Peyer's patch (tissue), 4 donors: ENCODE measurements at regions not wholly inside any gene's neighbourhood (a gene's known extent, or its start where the extent isn't known, plus 50 kb on each side); places are given as distances from the start of the nearest gene placed in this dataset.

Source experiments
- DNase-seq, 3 donors: peaks; one replicate each; pipeline ENCODE4 v3.0.0-alpha.2; 2017 to 2019
- H3K27ac ChIP-seq, 4 donors: fragments of 200-600 bp; sonication (generic); one replicate each; pipeline ENCODE4 v1.5.1; 2016 to 2019
- H3K27me3 ChIP-seq, 2 donors: fragments of 200-600 bp; sonication (generic); one replicate each; pipeline ENCODE4 v1.5.1; 2019
- H3K36me3 ChIP-seq, 3 donors: fragments of 200-600 bp; sonication (generic); one replicate each; pipeline ENCODE4 v1.5.1; 2016 to 2019
- H3K4me1 ChIP-seq, 4 donors: fragments of 200-600 bp; sonication (generic); one replicate each; pipeline ENCODE4 v1.5.1; 2016 to 2019
- H3K4me3 ChIP-seq, 4 donors: fragments of 200-600 bp; sonication (generic); 1 replicate in 3 of 4; 2 replicates in 1 of 4; pipeline ENCODE4 v1.5.1; 2016 to 2019; ENCODE audit warnings: mild to moderate bottlenecking in 1 of 4
- H3K9me3 ChIP-seq, 4 donors: fragments of 200-600 bp; sonication (generic); one replicate each; pipeline ENCODE4 v1.5.1; 2016 to 2019; ENCODE audit warnings: mild to moderate bottlenecking in 1 of 4
- CTCF ChIP-seq, 6 experiments: fragments of 450-650 bp in 4 of 6; fragments of 200-600 bp in 2 of 6; sonication (generic) in 1 of 6; IDR thresholded peaks; one replicate each; pipeline ENCODE4 v1.5.1; 2017 to 2019; ENCODE audit warnings: antibody characterized with exemption in 6 of 6, mild to moderate bottlenecking in 3 of 6, moderate library complexity in 1 of 6
- POLR2A ChIP-seq, 2 donors: fragments of 450-650 bp; IDR thresholded peaks; one replicate each; pipeline ENCODE4 v1.5.1; 2017; ENCODE audit warnings: antibody characterized with exemption in 2 of 2, mild to moderate bottlenecking in 2 of 2, moderate library complexity in 2 of 2

- Histone ChIP-seq H3K36me3 (no peaks in the 10 kb centered on the region), H3K27ac (no peak overlapping the region), H3K27me3 (no peaks in the 10 kb centered on the region), H3K9me3 (no peaks in the 10 kb centered on the region), H3K4me1 (no peaks in the 10 kb centered on the region), H3K4me3 (no peak overlapping the region)
- no peak for DNase-seq
- TF ChIP-seq CTCF (IDR thresholded peaks at IDR 0.05) (no peak), POLR2A (IDR thresholded peaks at IDR 0.05) (no peak)
Measured at GRCh38 chr20:57844626-57845596, 135.1 kb upstream of the PMEPA1 start.

- H3K27me3 ChIP-seq: no peaks in the 10 kb centered on the region
- TF ChIP-seq POLR2A (IDR thresholded peaks at IDR 0.05) (no peak), CTCF (IDR thresholded peaks at IDR 0.05) (no peak)
- DNase-seq: no peak
- H3K36me3 ChIP-seq: no peaks in the 10 kb centered on the region
- no peak overlapping the region for H3K27ac ChIP-seq
- H3K4me1 ChIP-seq: no peaks in the 10 kb centered on the region
- no peaks in the 10 kb centered on the region for H3K9me3 ChIP-seq
- no peak overlapping the region for H3K4me3 ChIP-seq
Measured at GRCh38 chr20:57843941-57844625, 134.3 kb upstream of the PMEPA1 start.

- no peak for DNase-seq
- H3K27me3 ChIP-seq: no peaks in the 10 kb centered on the region
- no peaks in the 10 kb centered on the region for H3K9me3 ChIP-seq
- H3K4me1 ChIP-seq: no peaks in the 10 kb centered on the region
- no peaks in the 10 kb centered on the region for H3K36me3 ChIP-seq
- H3K4me3 ChIP-seq: no peak overlapping the region
- no peak overlapping the region for H3K27ac ChIP-seq
- TF ChIP-seq POLR2A (IDR thresholded peaks at IDR 0.05) (no peak), CTCF (IDR thresholded peaks at IDR 0.05) (no peak)
Measured at GRCh38 chr20:57842720-57843119, 132.9 kb upstream of the PMEPA1 start.

GRCh38 chr20:57841297-57841866, 131.6 kb upstream of the PMEPA1 start:
- no peak for DNase-seq
- H3K36me3 ChIP-seq: no peaks in the 10 kb centered on the region
- H3K4me1 ChIP-seq: no peaks in the 10 kb centered on the region
- TF ChIP-seq POLR2A (IDR thresholded peaks at IDR 0.05) (no peak), CTCF (IDR thresholded peaks at IDR 0.05) (no peak)
- no peaks in the 10 kb centered on the region for H3K9me3 ChIP-seq
- no peak overlapping the region for H3K4me3 ChIP-seq
- no peaks in the 10 kb centered on the region for H3K27me3 ChIP-seq
- H3K27ac ChIP-seq: no peak overlapping the region

- no peak overlapping the region for H3K27ac ChIP-seq
- no peak for DNase-seq
- H3K36me3 ChIP-seq: no peaks in the 10 kb centered on the region
- H3K4me3 ChIP-seq: no peak overlapping the region
- TF ChIP-seq CTCF (IDR thresholded peaks at IDR 0.05): no peak
- no peak for TF ChIP-seq POLR2A (IDR thresholded peaks at IDR 0.05)
- H3K9me3 ChIP-seq: no peaks in the 10 kb centered on the region
- no peaks in the 10 kb centered on the region for H3K4me1 ChIP-seq
- H3K27me3 ChIP-seq: no peaks in the 10 kb centered on the region
Measured at GRCh38 chr20:57840504-57841296, 130.9 kb upstream of the PMEPA1 start.
